ENCODE measurements at regions not wholly inside any gene's neighbourhood (a gene's known extent, or its start where the extent isn't known, plus 50 kb on each side); places are given as distances from the start of the nearest gene placed in this dataset.

- TF ChIP-seq CTCF (IDR thresholded peaks at IDR 0.05) (no peak), POLR2A (IDR thresholded peaks at IDR 0.05) (no peak)
Measured at GRCh38 chr1:163440090-163440489, 118.3 kb downstream of the NUF2 start.

All from testis (tissue), 2 donors.